Left ventricle myocardium inferior (tissue), 1 donor: ENCODE measurements at regions not wholly inside any gene's neighbourhood (a gene's known extent, or its start where the extent isn't known, plus 50 kb on each side); places are given as distances from the start of the nearest gene placed in this dataset.

Experiments used
- DNase-seq: peaks from one replicate; pipeline ENCODE4 v3.0.0-alpha.2; 2020
- H3K27ac ChIP-seq: fragments of 200-600 bp; replicated peaks from 2 replicates; pipeline ENCODE4 v1.8.0; 2021
- H3K27me3 ChIP-seq: fragments of 200-600 bp; 2 replicates; pipeline ENCODE4 v1.8.0; 2021; ENCODE audit warnings: low read depth
- H3K36me3 ChIP-seq: fragments of 200-600 bp; 2 replicates; pipeline ENCODE4 v1.8.0; 2021
- H3K4me1 ChIP-seq: fragments of 200-600 bp; 2 replicates; pipeline ENCODE4 v1.8.0; 2021
- H3K4me3 ChIP-seq: fragments of 200-600 bp; 2 replicates; pipeline ENCODE4 v1.8.0; 2021; ENCODE audit warnings: mild to moderate bottlenecking, moderate library complexity
- H3K9me3 ChIP-seq: fragments of 200-600 bp; replicated peaks from 2 replicates; pipeline ENCODE4 v1.8.0; 2021
- intact Hi-C: fragments of 100-400 bp; cut with micrococcal nuclease; formaldehyde crosslinking; loops from one replicate; pipeline ENCODE4 v1.11.0; 2022
- TF ChIP-seq, protein P1 (sequence below): fragments of 200-600 bp; IDR thresholded peaks from 2 replicates; pipeline ENCODE4 v1.8.0; 2021; ENCODE audit warnings: antibody characterized with exemption, mild to moderate bottlenecking, borderline replicate concordance
- donor health status: DM: no; HTN: yes; CAD: no; lungs with severe emphysema.

DNA sequence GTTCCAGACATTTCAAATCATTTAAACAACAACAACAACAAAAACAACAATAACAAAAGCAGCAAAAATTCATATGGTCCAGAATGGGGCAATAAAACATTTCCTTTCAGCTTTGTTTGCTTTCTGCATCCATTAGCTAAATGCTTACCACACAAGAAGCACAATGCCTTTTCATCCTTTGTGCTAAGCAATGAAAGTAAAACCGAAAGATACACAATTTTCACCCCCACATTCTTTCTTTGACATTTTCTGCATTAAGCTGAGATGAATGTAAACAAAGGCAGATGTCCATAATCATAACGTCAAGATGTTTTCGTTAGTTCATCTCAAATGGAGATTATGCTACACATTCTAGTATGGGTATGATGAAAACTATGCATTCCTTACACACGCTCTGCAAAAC lies 568.5 kb downstream of the SLITRK6 start:
- Histone ChIP-seq H3K9me3 (peaks cover 6% of the 10 kb centered on the region), H3K27ac (no peak overlapping the region), H3K36me3 (no peaks in the 10 kb centered on the region), H3K4me1 (no peaks in the 10 kb centered on the region), H3K4me3 (no peak overlapping the region), H3K27me3 (no peaks in the 10 kb centered on the region)
- TF ChIP-seq, protein P1, sequence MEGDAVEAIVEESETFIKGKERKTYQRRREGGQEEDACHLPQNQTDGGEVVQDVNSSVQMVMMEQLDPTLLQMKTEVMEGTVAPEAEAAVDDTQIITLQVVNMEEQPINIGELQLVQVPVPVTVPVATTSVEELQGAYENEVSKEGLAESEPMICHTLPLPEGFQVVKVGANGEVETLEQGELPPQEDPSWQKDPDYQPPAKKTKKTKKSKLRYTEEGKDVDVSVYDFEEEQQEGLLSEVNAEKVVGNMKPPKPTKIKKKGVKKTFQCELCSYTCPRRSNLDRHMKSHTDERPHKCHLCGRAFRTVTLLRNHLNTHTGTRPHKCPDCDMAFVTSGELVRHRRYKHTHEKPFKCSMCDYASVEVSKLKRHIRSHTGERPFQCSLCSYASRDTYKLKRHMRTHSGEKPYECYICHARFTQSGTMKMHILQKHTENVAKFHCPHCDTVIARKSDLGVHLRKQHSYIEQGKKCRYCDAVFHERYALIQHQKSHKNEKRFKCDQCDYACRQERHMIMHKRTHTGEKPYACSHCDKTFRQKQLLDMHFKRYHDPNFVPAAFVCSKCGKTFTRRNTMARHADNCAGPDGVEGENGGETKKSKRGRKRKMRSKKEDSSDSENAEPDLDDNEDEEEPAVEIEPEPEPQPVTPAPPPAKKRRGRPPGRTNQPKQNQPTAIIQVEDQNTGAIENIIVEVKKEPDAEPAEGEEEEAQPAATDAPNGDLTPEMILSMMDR, result no peak
- intact Hi-C loops, result no loop called here
- no peak for DNase-seq

GRCh38 chr13:85228692-85229091 lies 570.5 kb downstream of the SLITRK6 start:
- no peak overlapping the region for H3K27ac ChIP-seq
- H3K27me3 ChIP-seq, result no peaks in the 10 kb centered on the region
- H3K4me1 ChIP-seq, result no peaks in the 10 kb centered on the region
- H3K9me3 ChIP-seq, result peaks cover 6% of the 10 kb centered on the region
- H3K36me3 ChIP-seq, result no peaks in the 10 kb centered on the region
- TF ChIP-seq, protein P1, result no peak
- H3K4me3 ChIP-seq, result no peak overlapping the region
- intact Hi-C loops, result no loop called here
- no peak for DNase-seq

DNA sequence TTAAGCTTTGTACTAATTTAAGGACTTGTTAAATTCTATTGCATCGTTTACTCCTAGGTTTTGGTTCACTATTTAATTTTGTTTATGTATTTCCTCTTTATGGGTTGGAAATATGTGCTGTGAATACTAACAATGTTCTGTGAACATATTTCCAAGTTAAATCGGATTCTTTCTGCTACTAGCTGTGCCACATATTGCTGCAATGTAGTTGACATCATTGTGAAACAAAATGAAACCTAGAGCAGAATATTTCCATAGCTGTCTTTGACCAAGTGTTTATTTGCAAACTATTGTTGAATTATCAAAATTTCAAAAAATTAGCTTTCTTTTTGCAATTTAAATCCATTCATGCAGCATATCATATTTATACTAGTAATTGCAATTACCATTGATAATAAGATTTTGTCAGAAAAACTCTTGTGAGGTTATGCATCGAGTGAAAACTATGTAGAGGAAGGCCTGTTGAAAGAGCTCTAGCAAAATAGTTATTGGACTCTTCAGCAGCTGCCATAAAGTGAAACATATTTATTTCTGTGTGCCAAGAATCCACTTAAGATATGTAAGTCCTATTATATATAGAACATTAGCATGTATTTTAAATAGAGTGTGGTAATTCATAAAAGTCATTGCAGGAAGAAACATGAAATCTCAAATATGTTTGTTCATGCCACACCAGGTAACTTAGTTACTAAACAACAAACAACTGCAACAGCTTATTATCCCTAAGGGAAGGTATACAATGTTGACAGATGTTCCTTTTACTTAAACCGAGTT lies 575.1 kb downstream of the SLITRK6 start:
- intact Hi-C loops, result no loop called here
- Histone ChIP-seq H3K27me3 (no peaks in the 10 kb centered on the region), H3K4me3 (no peak overlapping the region), H3K36me3 (no peaks in the 10 kb centered on the region), H3K4me1 (no peaks in the 10 kb centered on the region), H3K27ac (no peak overlapping the region), H3K9me3 (peaks cover 6% of the 10 kb centered on the region)
- TF ChIP-seq, protein P1, result no peak
- no peak for DNase-seq

GRCh38 chr13:85216576-85216975 lies 582.6 kb downstream of the SLITRK6 start:
- Histone ChIP-seq H3K27ac (no peak overlapping the region), H3K9me3 (peaks cover 2% of the 10 kb centered on the region), H3K27me3 (no peaks in the 10 kb centered on the region), H3K4me3 (no peak overlapping the region), H3K4me1 (no peaks in the 10 kb centered on the region), H3K36me3 (no peaks in the 10 kb centered on the region)
- TF ChIP-seq, protein P1, result no peak
- intact Hi-C loops, result no loop called here
- DNase-seq, result no peak

GRCh38 chr13:85212692-85213091 lies 586.5 kb downstream of the SLITRK6 start:
- no peak overlapping the region for H3K4me3 ChIP-seq

More at GRCh38 chr13:85212692-85213091, 586.5 kb downstream of the SLITRK6 start:
- Histone ChIP-seq H3K4me1 (no peaks in the 10 kb centered on the region), H3K36me3 (no peaks in the 10 kb centered on the region), H3K27ac (no peak overlapping the region), H3K9me3 (peaks cover 19% of the 10 kb centered on the region), H3K27me3 (no peaks in the 10 kb centered on the region)
- intact Hi-C loops, result no loop called here
- no peak for DNase-seq
- TF ChIP-seq, protein P1, result no peak
